HG02840 (cell line): ENCODE measurements at regions not wholly inside any gene's neighbourhood (a gene's known extent, or its start where the extent isn't known, plus 50 kb on each side); places are given as distances from the start of the nearest gene placed in this dataset.

ENCODE experiments used
- ATAC-seq: cut with Tn5 transposase; IDR thresholded peaks from one replicate; pipeline ENCODE4 v1.9.1; 2021; ENCODE audit warnings: mild to moderate bottlenecking, moderate library complexity, moderate number of reproducible peaks; ENCODE audit not compliant: unreplicated experiment, low FRiP score

DNA sequence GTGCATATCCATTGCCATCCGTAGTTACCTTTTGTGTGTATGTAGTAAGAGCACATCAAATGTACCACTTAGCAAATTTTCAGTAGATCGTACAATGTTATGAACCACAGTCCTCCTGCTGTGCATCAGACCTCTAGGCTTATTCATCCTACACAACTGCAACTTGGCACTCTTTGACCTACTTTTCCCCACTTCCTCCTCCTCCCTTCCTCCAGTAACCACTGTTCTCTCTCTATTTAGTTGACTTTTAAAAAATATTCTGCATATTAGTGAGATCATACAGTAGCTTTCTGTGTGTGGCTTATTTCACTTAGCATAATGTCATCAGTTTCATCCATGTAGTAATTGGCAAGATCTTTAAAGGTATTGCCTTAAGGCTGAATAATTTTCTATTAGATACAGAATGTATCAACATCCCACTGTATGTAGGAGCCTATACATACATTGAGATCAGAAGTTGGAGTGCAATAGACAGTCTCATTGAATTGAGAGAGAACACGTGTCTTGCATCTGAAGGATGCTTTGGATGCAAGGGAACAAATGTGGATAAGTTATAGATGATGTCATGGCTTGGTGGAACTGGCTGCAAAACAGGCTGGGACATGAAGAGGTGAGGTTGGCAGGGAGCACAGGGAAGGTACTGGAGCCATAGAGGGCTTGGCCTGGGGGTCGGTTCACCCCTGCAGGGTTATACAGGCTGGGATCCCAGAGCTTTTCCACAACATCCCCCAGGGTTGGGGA, 83.0 kb upstream of the FAM180A start:
- no peak for ATAC-seq

DNA sequence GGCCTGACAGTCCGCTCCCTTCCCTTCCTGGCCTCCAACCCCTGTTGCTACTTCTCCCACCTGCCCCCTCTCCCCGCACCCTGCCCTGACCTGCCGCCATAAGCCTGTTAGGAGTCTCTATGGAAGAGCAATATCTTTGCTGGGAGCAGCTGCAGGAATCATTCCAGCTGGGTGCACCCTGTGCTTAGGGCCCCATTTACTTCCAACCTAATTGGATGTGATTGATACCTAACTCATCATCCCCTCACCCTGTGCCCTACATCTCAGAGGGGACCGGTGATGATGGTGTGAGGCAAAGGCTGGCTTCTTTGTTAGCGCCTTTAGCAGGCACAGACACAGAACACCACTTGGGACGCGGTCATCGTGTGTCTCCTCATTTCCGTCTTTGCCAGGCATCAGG, 80.0 kb upstream of the FAM180A start:
- no peak for ATAC-seq

DNA sequence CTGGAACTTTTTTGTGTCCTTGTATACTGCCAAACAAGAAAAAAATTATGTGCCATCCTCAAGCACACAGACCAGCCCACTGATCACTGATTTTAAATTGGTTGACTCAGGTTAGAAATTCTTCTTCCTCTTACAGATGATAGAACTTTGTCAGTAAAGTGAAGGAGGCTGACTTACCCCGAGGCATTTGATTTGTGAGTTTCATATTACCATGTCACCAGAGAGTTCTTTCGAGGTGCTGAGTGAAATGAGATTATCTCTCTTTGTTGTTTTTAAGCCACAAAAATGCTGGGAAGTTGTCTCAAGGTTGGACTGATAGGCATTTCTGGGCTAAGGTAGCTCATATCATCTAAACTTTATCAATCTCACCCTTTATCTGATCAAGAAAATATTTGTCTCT, 78.8 kb upstream of the FAM180A start:
- ATAC-seq, result no peak

DNA sequence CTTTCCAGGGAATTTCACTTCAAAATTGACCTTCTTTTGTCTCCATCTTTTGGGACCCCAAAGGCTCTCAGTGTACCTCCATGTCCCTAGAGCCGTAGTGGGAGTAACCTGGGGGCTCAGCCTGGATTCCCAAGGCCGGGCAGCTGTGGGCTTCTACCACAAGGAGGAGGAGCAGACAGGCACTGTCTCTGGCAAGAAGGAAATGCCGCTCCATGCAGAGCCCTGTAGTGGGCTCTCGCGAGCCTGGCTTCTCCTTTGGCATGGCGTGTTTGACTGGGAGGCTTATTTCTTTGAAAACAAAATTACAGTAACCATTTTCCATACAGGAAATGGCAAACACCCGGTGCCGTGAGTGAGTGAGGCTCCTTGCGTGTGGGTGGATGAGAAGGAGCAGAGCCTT, 76.8 kb upstream of the FAM180A start:
- no peak for ATAC-seq

DNA sequence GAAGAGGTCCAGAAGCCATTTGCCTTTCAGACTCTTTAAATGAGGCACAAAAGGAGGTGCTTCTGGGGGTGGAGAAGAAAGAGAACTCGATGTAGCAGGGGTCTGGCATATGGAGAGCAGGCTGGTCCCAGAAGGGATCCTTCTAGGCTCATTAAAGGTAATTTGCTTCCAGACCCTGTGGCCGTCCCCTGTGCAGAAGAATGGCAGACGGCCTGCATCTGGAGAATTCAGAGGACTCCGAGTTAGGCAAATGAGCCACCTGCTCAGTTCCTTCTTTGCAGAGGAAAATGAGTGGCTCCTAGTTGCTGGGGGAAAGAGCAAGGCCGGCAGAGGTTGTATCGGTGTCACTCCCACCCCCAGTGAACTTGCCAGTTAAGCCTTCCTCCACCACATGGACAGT, 73.8 kb upstream of the FAM180A start:
- no peak for ATAC-seq

DNA sequence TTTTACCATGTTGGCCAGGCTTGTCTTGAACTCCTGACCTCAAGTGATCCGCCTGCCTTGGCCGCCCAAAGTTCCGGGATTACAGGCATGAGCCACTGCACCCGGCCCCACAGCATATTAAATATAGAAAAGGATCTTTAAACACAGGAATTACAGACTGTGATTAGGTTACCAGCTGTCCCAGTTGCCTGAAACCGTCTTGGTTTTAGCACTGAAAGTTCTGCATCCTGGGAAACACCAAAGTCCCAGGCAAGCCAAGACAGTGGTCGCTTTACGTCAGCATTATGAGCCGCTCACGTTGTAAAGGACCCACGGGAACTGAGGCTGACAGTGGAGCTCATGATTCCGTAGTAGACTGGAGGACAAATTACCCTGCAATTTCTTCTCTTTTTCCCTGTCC, 69.0 kb upstream of the FAM180A start:
- ATAC-seq, result no peak

DNA sequence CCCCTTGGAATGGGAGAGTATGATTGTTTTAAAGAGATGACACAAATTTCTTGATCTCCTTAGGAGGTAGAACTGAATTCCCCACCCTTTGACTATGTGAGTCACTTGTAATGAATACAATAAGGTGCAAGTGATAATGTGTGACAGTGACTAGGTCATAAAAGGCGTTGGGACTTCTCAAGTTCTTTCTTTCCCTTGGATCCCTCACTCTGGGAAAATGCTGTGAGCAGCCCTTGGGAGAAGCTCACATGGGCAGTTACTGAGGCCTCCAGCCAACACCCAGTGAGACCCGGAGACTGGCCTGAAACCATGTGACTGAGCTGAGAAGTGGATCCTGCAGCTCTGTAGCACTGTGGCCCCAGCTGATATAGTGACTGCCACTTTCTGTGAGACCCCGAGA, 66.4 kb upstream of the FAM180A start:
- ATAC-seq, result no peak

DNA sequence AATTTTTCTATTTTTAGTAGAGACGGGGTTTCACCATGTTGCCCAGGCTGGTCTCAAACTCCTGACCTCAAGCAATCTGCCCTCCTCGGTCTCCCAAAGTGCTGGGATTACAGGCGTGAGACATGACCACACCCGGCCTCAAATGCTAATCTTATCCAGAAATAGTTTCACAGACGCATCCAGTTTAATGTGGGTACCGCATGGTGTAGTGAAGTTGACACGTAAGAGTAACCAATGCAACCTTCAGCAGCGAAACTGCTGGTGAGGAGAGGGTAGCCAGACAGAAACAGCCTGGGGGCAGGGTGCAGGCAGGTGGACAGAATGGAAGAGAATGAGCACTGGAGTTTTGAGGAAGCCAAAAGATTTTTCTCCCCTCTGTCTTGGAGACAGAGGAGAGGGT, 63.5 kb upstream of the FAM180A start:
- no peak for ATAC-seq

DNA sequence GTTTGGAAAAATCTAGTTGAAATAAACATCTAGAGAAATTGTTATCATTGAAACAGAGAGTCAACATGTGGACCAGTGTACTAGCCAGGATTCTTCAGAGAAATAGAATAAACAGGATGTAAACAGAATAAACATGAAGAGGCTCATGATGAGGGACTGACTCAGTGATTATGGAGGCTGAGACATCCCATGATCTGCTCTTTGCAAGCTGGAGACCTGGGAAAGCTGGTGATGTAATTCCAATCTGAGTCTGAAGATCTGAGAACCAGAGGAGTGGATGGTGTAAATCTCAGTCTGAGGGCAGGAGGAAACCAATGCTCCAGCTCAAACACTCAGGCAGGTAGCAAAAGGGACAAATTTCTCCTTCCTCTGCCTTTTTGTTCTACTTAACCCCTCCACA, 62.9 kb upstream of the FAM180A start:
- no peak for ATAC-seq

DNA sequence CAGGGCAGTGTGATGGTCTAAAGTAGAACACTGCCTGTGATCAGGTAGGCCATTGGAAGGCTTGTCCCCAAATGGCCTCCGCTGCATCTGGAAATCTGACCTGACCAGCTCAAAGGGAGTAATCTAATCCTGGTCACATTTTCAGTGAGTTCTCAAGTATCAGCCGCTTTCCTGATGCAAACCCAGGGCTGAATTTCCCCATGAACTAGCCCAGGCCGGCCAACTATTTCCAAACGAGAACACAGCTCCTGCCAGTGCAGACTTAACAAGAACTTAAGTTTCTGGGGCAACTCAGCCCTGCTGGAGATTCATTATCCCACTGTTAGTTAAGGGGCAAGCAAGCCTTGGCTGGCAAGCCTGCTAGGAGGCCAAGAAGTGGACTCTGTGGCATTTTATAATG, 59.6 kb upstream of the FAM180A start:
- ATAC-seq, result no peak

DNA sequence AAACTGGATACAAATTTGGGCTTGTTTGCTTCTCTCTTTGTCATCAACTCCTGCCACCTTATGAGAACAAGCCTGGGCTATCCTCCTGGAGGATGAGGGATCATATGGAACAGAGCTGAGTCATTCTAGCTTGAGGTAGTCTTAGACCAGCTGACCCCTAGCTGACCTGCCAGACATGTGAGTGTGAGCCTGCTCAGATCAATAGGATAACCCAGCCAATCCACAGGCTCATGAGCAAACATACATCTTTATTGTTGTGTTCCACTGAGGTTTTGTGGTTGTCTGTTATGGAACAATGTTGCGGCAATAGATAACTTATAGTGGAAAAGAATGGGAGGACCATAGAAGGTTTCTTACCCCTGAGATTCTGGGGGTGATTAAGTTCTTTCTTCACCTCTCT, 54.5 kb upstream of the FAM180A start:
- no peak for ATAC-seq

DNA sequence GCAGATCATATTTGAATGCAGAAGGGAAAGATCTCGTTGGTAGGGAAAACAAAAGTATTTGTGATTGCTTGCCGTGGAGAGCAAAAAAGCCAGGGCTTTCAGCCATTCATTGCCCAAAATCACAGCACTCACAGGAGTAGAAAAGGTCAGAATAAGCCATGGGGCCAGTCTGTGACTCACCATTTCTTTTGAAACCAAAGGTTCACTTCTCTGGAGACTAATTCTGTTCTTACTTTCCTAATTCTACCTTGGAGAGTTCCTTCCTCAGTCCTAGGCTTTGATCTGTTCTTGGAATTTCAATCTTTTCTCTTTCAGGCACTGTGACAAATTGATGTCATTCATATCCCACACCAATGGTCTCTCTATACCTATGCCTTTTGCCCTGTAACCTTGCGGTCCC, 54.1 kb upstream of the FAM180A start:
- ATAC-seq, result no peak

DNA sequence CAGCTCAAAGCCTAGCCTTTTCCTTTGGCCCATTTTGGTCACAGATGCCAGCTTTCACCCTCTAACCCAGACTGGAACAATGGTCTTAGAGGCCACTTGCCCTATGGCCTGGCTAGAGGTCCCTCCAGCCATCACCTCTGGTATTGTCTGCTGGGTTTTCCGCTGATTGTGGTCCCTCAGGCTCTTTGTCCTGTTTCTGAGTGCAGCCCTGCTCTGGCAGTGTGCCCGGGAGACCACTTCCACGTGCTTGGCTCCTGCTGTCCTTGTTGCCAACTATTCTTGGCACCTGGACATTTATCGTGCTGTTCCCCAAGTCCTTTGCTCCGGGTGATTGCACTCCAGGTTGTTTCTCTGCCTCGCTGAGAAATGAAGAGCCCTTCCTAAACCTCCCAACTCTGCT, 53.3 kb upstream of the FAM180A start:
- ATAC-seq, result no peak

DNA sequence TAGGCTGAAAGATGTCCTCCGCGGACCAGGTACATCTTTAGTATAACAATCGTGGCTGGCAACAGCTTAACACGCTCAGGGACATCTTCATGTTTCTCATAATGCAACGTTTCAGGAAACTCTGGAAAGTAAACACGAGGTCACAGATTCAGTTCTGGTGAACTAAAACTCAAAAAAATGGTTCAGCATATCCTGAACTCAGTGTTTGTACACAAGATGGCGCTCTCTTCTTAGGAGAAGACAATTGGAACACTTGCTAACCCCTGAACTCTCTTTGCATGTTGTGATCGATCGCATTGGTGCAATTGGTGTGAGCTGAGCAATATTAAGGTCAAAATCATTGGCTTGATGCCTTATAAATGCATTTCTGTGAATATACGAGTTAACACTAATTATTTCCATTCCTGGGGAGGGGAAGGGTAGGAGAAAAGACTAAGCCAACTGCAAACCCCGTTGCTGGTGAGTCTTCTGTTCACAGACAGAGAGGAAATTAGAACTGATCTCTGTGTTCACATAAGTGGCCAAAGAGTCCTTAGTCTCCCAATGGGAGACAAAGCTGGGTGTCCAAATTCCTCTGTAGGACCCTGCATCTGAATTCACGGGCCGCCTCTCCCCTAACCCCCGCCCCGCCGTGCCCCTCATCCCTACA, 52.6 kb upstream of the FAM180A start:
- no peak for ATAC-seq

DNA sequence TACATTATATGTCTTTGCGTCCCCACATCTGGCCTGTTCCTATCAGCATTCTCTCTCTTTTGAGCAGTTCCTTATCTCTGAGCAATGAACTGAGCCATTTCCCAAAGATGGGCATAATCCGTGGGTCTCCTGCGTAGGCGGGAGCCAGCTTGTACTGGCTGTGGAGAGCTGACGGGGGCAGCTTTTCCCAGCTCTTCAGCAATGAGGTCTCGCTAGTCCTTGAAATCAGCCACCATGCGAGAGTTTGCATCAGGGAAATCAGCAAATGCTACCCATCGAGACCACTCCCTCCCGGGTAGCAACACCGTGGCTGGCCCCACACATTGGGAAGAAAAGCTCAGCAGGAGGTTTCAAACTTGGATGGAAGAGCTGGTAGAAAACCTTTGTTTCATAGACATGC, 51.9 kb upstream of the FAM180A start:
- no peak for ATAC-seq

DNA sequence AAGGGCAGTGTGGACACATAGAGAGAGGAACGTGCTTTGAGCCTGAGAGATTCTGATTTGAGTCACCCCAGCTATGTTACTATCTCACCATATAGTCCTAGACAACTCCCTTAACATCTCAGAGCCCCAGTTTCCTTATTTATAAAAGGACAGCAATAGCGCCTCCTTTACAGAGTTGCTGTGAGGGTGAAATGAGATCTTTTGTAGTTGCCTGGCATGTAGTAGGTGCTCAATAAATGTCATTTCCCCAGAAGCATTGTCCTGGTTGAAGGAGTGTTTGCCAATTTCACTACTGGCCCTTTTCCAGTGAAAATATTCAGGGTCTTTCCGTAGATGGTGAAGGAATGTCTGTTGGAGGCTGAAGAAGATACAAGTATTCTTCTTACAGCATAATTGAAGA, 51.3 kb upstream of the FAM180A start:
- no peak for ATAC-seq
